ENCODE measurements at regions not wholly inside any gene's neighbourhood (a gene's known extent, or its start where the extent isn't known, plus 50 kb on each side); places are given as distances from the start of the nearest gene placed in this dataset.

- TF ChIP-seq CTCF (IDR thresholded peaks at IDR 0.05) (no peak), EP300 (IDR thresholded peaks at IDR 0.05) (no peak)
Observed at GRCh38 chr14:84963518-84963917, 566.4 kb upstream of the FLRT2 start.

All from ovary (tissue), 3 donors.